GM21619 (cell line): ENCODE measurements at regions not wholly inside any gene's neighbourhood (a gene's known extent, or its start where the extent isn't known, plus 50 kb on each side); places are given as distances from the start of the nearest gene placed in this dataset.

Experiments
- ATAC-seq: cut with Tn5 transposase; IDR thresholded peaks from one replicate; pipeline ENCODE4 v1.9.1; 2021; ENCODE audit not compliant: unreplicated experiment

GRCh38 chr5:1748271-1748670 is 51.4 kb downstream of the MRPL36 start:
- ATAC-seq: no peak

GRCh38 chr5:1747803-1748085 is 51.9 kb downstream of the MRPL36 start:
- no peak for ATAC-seq

GRCh38 chr5:1747079-1747802 is 52.4 kb downstream of the MRPL36 start:
- ATAC-seq: no peak

GRCh38 chr5:1746371-1747078 is 53.1 kb downstream of the MRPL36 start:
- no peak for ATAC-seq

GRCh38 chr5:1745796-1746370 is 53.8 kb downstream of the MRPL36 start:
- ATAC-seq: no peak

GRCh38 chr5:1745123-1745795 is 54.4 kb downstream of the MRPL36 start:
- no peak for ATAC-seq

GRCh38 chr5:1744393-1745122 is 55.1 kb downstream of the MRPL36 start:
- ATAC-seq: no peak

- ATAC-seq: no peak
Measured at GRCh38 chr5:1743769-1744085, 55.9 kb downstream of the MRPL36 start.

GRCh38 chr5:1743061-1743768 is 56.4 kb downstream of the MRPL36 start:
- no peak for ATAC-seq

- ATAC-seq: peak; percentile 58
Measured at GRCh38 chr5:1737790-1738405, 61.7 kb downstream of the MRPL36 start.

- ATAC-seq: no peak
Measured at GRCh38 chr5:1736889-1737711, 62.5 kb downstream of the MRPL36 start.

GRCh38 chr5:1736065-1736464 is 63.6 kb downstream of the MRPL36 start:
- ATAC-seq: no peak

- no peak for ATAC-seq
Measured at GRCh38 chr5:1735320-1735970, 64.2 kb downstream of the MRPL36 start.

- ATAC-seq: no peak
Measured at GRCh38 chr5:1734908-1735289, 64.7 kb downstream of the MRPL36 start.

GRCh38 chr5:1734271-1734907 is 65.2 kb downstream of the MRPL36 start:
- ATAC-seq: no peak

- no peak for ATAC-seq
Measured at GRCh38 chr5:1733369-1733768, 66.3 kb downstream of the MRPL36 start.

GRCh38 chr5:1732945-1733344 is 66.7 kb downstream of the MRPL36 start:
- no peak for ATAC-seq

GRCh38 chr5:1732238-1732941 is 67.2 kb downstream of the MRPL36 start:
- no peak for ATAC-seq
